ENCODE measurements at regions not wholly inside any gene's neighbourhood (a gene's known extent, or its start where the extent isn't known, plus 50 kb on each side); places are given as distances from the start of the nearest gene placed in this dataset.
A peak's percentile ranks its signal among the peaks of the same experiment; 100 is the strongest.

- no peak for TF ChIP-seq FOXA1 (IDR thresholded peaks at IDR 0.05)
- no peak; the same call in 1 of the 2 replicates for TF ChIP-seq FOXA1 (CRISPR knock-in tag; IDR thresholded peaks at IDR 0.05)
- no peak for TF ChIP-seq DNMT1 (CRISPR knock-in tag; IDR thresholded peaks at IDR 0.05)
- TF ChIP-seq ZFP90 (CRISPR knock-in tag; IDR thresholded peaks at IDR 0.05; ENCODE audit: borderline replicate concordance) = no peak
- no peak for TF ChIP-seq ELF4 (CRISPR knock-in tag; IDR thresholded peaks at IDR 0.05; ENCODE audit: borderline replicate concordance)
- no peak for TF ChIP-seq POLR2AphosphoS2 (IDR thresholded peaks at IDR 0.05; ENCODE audit: low read depth, low read length)
- TF ChIP-seq, protein P1, sequence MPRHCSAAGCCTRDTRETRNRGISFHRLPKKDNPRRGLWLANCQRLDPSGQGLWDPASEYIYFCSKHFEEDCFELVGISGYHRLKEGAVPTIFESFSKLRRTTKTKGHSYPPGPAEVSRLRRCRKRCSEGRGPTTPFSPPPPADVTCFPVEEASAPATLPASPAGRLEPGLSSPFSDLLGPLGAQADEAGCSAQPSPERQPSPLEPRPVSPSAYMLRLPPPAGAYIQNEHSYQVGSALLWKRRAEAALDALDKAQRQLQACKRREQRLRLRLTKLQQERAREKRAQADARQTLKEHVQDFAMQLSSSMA (CRISPR knock-in tag; IDR thresholded peaks at IDR 0.05) = no peak
- TF ChIP-seq, protein P2, sequence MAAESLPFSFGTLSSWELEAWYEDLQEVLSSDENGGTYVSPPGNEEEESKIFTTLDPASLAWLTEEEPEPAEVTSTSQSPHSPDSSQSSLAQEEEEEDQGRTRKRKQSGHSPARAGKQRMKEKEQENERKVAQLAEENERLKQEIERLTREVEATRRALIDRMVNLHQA (CRISPR knock-in tag; IDR thresholded peaks at IDR 0.05) = no peak
- no peak for TF ChIP-seq KLF9 (CRISPR knock-in tag; IDR thresholded peaks at IDR 0.05; ENCODE audit: low read depth)
- TF ChIP-seq NR2F2 (IDR thresholded peaks at IDR 0.05; ENCODE audit: borderline replicate concordance, low read depth) = 0 out of 2 replicates have a peak, but pooled peaks have one; percentile 12
- TF ChIP-seq MATR3 (CRISPR knock-in tag; IDR thresholded peaks at IDR 0.05) = no peak
- TF ChIP-seq HDAC2 (CRISPR knock-in tag; IDR thresholded peaks at IDR 0.05) = peak; percentile 79
- no peak for TF ChIP-seq ZNF546 (CRISPR knock-in tag; conservative IDR thresholded peaks at IDR 0.05)
- TF ChIP-seq CBX5 (CRISPR knock-in tag; IDR thresholded peaks at IDR 0.05; ENCODE audit: borderline replicate concordance) = peak; percentile 77; the same call in 1 of the 2 replicates
- peak; percentile 73 for TF ChIP-seq ZNF317 (CRISPR knock-in tag; IDR thresholded peaks at IDR 0.05)
- TF ChIP-seq ZNF7 (CRISPR knock-in tag; IDR thresholded peaks at IDR 0.05) = peak; percentile 66
- TF ChIP-seq THAP9 (CRISPR knock-in tag; IDR thresholded peaks at IDR 0.05; ENCODE audit: borderline replicate concordance) = peak; percentile 73; the same call in 1 of the 2 replicates
- TF ChIP-seq ZNF781 (CRISPR knock-in tag; IDR thresholded peaks at IDR 0.05; ENCODE audit: borderline replicate concordance, not compliant biosample characterization) = no peak
- no peak for TF ChIP-seq JARID2 (CRISPR knock-in tag; IDR thresholded peaks at IDR 0.05; ENCODE audit: insufficient replicate concordance)
- peak; percentile 90 for TF ChIP-seq ZNF350 (CRISPR knock-in tag; IDR thresholded peaks at IDR 0.05; ENCODE audit: borderline replicate concordance, low read depth)
- peak; percentile 32; the same call in 1 of the 2 replicates for TF ChIP-seq ZNF644 (CRISPR knock-in tag; IDR thresholded peaks at IDR 0.05; ENCODE audit: low read depth)
- TF ChIP-seq SKI (IDR thresholded peaks at IDR 0.05; ENCODE audit: partially characterized antibody) = peak; percentile 30
- TF ChIP-seq HIVEP1 (CRISPR knock-in tag; IDR thresholded peaks at IDR 0.05) = peak; percentile 87; the same call in 1 of the 2 replicates
- TF ChIP-seq TP53 (CRISPR knock-in tag; conservative IDR thresholded peaks at IDR 0.05) = no peak
- TF ChIP-seq ZNF747 (CRISPR knock-in tag; IDR thresholded peaks at IDR 0.05; ENCODE audit: borderline replicate concordance) = peak; percentile 62; the same call in 1 of the 2 replicates
- no peak for TF ChIP-seq GTF3A (CRISPR knock-in tag; conservative IDR thresholded peaks at IDR 0.05)
- TF ChIP-seq NR2F1 (CRISPR knock-in tag; IDR thresholded peaks at IDR 0.05) = peak in 1 of 2 experiments; percentile 35; a peak in 2 of 4 replicates
Measured at GRCh38 chr2:20525041-20526035, 78.5 kb downstream of the RHOB start (continued).

Measured in HepG2 (cell line).